Stimulated activated CD8-positive, alpha-beta memory T cell treated with anti-CD3 and anti-CD28 coated beads, Interleukin-4, amount 100 ng/mL, for 48 hours (primary cell): ENCODE measurements at regions not wholly inside any gene's neighbourhood (a gene's known extent, or its start where the extent isn't known, plus 50 kb on each side); places are given as distances from the start of the nearest gene placed in this dataset.
"Not testable (repeated sequence)": the region's sequence is repeated elsewhere in the genome, so short reads cannot be mapped to it uniquely, and the experiment has no call there.

Experiments used
- DNase-seq: peaks from one replicate; pipeline ENCODE4 v3.0.0-alpha.2; 2020

- no peak for DNase-seq
Observed at GRCh38 chr5:90051756-90052155, 357.8 kb downstream of the CETN3 start.

GRCh38 chr5:90050103-90050502, 359.5 kb downstream of the CETN3 start:
- DNase-seq = no peak

GRCh38 chr5:90047113-90047512, 362.4 kb downstream of the CETN3 start:
- no peak for DNase-seq

- not testable (repeated sequence) for DNase-seq
Observed at GRCh38 chr5:90040082-90040481, 369.5 kb downstream of the CETN3 start.

GRCh38 chr5:90037646-90038045, 371.9 kb downstream of the CETN3 start:
- no peak for DNase-seq

GRCh38 chr5:90022711-90023053, 386.9 kb downstream of the CETN3 start:
- no peak for DNase-seq

GRCh38 chr5:90022002-90022710, 387.4 kb downstream of the CETN3 start:
- no peak for DNase-seq

- DNase-seq = no peak
Observed at GRCh38 chr5:90020575-90021538, 388.7 kb downstream of the CETN3 start.

GRCh38 chr5:90017239-90017638, 392.3 kb downstream of the CETN3 start:
- no peak for DNase-seq

- no peak for DNase-seq
Observed at GRCh38 chr5:90015584-90016018, 394.0 kb downstream of the CETN3 start.

GRCh38 chr5:90014420-90014819, 395.1 kb downstream of the CETN3 start:
- no peak for DNase-seq

GRCh38 chr5:90000351-90000750, 409.2 kb downstream of the CETN3 start:
- no peak for DNase-seq

- DNase-seq = no peak
Observed at GRCh38 chr5:89998519-89999305, 410.8 kb downstream of the CETN3 start.

GRCh38 chr5:89996890-89997289, 412.7 kb downstream of the CETN3 start:
- no peak for DNase-seq

GRCh38 chr5:89996335-89996734, 413.2 kb downstream of the CETN3 start:
- no peak for DNase-seq

- no peak for DNase-seq
Observed at GRCh38 chr5:89994266-89994665, 415.3 kb downstream of the CETN3 start.

- DNase-seq = no peak
Observed at GRCh38 chr5:89992201-89992600, 417.4 kb downstream of the CETN3 start.

- no peak for DNase-seq
Observed at GRCh38 chr5:89991592-89991991, 418.0 kb downstream of the CETN3 start.

GRCh38 chr5:89989776-89990175, 419.8 kb downstream of the CETN3 start:
- DNase-seq = no peak

GRCh38 chr5:89988998-89989655, 420.4 kb downstream of the CETN3 start:
- DNase-seq = no peak

GRCh38 chr5:89988129-89988810, 421.3 kb downstream of the CETN3 start:
- no peak for DNase-seq

GRCh38 chr5:89983216-89983615, 426.3 kb downstream of the CETN3 start:
- no peak for DNase-seq
